SK-N-SH (cell line): ENCODE measurements at regions not wholly inside any gene's neighbourhood (a gene's known extent, or its start where the extent isn't known, plus 50 kb on each side); places are given as distances from the start of the nearest gene placed in this dataset.

Experiments
- EP300 ChIP-seq, 2 experiments: IDR thresholded peaks; 2 replicates each; pipeline versions ENCODE4 v1.4.0 to v1.6.1; 2012; ENCODE audit warnings: borderline replicate concordance in 1 of 2, low read depth in 1 of 2, low read length in 1 of 2
- MEF2A ChIP-seq: IDR thresholded peaks from 2 replicates; pipeline ENCODE4 v1.4.0; 2012; ENCODE audit warnings: low read depth, borderline replicate concordance
- TF ChIP-seq, protein P1 (sequence below): fragments of 200-600 bp; sonication (generic); IDR thresholded peaks from 2 replicates; pipeline ENCODE4 v1.6.1; 2017; ENCODE audit warnings: antibody characterized with exemption, mild to moderate bottlenecking, moderate library complexity
- TF ChIP-seq, protein P2 (sequence below): IDR thresholded peaks from 2 replicates; pipeline ENCODE4 v1.6.1; 2012; ENCODE audit warnings: mild to moderate bottlenecking, low read depth, low read length, moderate library complexity

DNA sequence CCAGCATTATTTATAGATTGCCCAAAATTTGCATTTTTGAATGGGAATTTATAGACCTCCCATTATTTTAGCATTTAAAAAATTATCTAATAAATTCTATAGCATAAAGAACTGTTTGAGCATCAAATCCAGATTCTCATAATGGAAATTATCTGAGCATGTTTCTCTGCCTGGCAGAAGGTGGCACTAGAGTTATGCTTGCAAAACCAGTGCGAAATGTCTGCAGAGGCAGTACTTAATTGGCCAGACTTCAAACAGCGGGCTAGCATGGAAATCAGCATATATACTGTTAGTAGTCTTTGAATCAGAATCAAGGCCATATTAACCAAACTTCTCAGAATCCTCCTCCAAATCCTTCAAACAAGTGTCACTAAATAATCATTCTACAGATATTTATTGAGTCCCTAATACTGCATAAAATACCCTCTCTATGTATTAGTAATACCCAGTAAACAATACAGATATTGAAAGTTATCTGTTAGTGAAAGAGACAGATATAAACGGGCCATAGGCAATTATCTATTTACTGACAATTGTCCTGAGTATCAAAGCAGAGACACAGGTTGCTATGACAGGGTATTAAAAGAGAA, 78.7 kb upstream of the DCLK2 start:
- TF ChIP-seq, protein P1, sequence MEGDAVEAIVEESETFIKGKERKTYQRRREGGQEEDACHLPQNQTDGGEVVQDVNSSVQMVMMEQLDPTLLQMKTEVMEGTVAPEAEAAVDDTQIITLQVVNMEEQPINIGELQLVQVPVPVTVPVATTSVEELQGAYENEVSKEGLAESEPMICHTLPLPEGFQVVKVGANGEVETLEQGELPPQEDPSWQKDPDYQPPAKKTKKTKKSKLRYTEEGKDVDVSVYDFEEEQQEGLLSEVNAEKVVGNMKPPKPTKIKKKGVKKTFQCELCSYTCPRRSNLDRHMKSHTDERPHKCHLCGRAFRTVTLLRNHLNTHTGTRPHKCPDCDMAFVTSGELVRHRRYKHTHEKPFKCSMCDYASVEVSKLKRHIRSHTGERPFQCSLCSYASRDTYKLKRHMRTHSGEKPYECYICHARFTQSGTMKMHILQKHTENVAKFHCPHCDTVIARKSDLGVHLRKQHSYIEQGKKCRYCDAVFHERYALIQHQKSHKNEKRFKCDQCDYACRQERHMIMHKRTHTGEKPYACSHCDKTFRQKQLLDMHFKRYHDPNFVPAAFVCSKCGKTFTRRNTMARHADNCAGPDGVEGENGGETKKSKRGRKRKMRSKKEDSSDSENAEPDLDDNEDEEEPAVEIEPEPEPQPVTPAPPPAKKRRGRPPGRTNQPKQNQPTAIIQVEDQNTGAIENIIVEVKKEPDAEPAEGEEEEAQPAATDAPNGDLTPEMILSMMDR = peak; percentile 96
- TF ChIP-seq MEF2A = no peak
- TF ChIP-seq EP300 (IDR thresholded peaks at IDR 0.05; ENCODE audit: borderline replicate concordance in 1 of 2, low read depth in 1 of 2, low read length in 1 of 2) = 0 out of 4 replicates have a peak, but pooled peaks of 1 of the 2 experiments have one; percentile 6
- TF ChIP-seq, protein P2, sequence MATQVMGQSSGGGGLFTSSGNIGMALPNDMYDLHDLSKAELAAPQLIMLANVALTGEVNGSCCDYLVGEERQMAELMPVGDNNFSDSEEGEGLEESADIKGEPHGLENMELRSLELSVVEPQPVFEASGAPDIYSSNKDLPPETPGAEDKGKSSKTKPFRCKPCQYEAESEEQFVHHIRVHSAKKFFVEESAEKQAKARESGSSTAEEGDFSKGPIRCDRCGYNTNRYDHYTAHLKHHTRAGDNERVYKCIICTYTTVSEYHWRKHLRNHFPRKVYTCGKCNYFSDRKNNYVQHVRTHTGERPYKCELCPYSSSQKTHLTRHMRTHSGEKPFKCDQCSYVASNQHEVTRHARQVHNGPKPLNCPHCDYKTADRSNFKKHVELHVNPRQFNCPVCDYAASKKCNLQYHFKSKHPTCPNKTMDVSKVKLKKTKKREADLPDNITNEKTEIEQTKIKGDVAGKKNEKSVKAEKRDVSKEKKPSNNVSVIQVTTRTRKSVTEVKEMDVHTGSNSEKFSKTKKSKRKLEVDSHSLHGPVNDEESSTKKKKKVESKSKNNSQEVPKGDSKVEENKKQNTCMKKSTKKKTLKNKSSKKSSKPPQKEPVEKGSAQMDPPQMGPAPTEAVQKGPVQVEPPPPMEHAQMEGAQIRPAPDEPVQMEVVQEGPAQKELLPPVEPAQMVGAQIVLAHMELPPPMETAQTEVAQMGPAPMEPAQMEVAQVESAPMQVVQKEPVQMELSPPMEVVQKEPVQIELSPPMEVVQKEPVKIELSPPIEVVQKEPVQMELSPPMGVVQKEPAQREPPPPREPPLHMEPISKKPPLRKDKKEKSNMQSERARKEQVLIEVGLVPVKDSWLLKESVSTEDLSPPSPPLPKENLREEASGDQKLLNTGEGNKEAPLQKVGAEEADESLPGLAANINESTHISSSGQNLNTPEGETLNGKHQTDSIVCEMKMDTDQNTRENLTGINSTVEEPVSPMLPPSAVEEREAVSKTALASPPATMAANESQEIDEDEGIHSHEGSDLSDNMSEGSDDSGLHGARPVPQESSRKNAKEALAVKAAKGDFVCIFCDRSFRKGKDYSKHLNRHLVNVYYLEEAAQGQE = no peak
